Mucosa of descending colon (tissue), 3 donors: ENCODE measurements at regions not wholly inside any gene's neighbourhood (a gene's known extent, or its start where the extent isn't known, plus 50 kb on each side); places are given as distances from the start of the nearest gene placed in this dataset.

Source experiments
- ATAC-seq: fragments of 200-7000 bp; cut with Tn5 transposase; one replicate; pipeline ENCODE4 v1.9.1; 2020; ENCODE audit warnings: mild to moderate bottlenecking, moderate library complexity
- DNase-seq, 3 donors: peaks; one replicate each; pipeline ENCODE4 v3.0.0-alpha.2; 2020
- H3K36me3 ChIP-seq: fragments of 200-600 bp; one replicate; pipeline ENCODE4 v1.8.0; 2021; ENCODE audit warnings: low read depth, mild to moderate bottlenecking
- H3K4me1 ChIP-seq: fragments of 200-600 bp; one replicate; pipeline ENCODE4 v1.8.0; 2021; ENCODE audit warnings: low read depth, mild to moderate bottlenecking
- H3K4me3 ChIP-seq: fragments of 200-600 bp; one replicate; pipeline ENCODE4 v1.8.0; 2021; ENCODE audit warnings: mild to moderate bottlenecking
- H3K9me3 ChIP-seq: fragments of 200-600 bp; one replicate; pipeline ENCODE4 v1.8.0; 2021; ENCODE audit warnings: mild to moderate bottlenecking
- intact Hi-C, 2 donors: fragments of 100-400 bp; cut with DNase I in 1 of 2; cut with micrococcal nuclease in 1 of 2; formaldehyde crosslinking; loops; one replicate each; pipeline versions ENCODE4 v1.11.0 to v1.11.1; 2022; cut with DNase I, micrococcal nuclease
- TF ChIP-seq, protein P1 (sequence below): fragments of 200-600 bp; IDR thresholded peaks from one replicate; pipeline ENCODE4 v1.8.0; 2022; ENCODE audit warnings: antibody characterized with exemption, mild to moderate bottlenecking
- donor health status: DM: no; HTN: no; CAD: no; lungs with moderate emphysema.
- donor health status: DM: no; HTN: no; CAD: no.
- donor health status: DM: no; HTN: yes; CAD: no.

DNA sequence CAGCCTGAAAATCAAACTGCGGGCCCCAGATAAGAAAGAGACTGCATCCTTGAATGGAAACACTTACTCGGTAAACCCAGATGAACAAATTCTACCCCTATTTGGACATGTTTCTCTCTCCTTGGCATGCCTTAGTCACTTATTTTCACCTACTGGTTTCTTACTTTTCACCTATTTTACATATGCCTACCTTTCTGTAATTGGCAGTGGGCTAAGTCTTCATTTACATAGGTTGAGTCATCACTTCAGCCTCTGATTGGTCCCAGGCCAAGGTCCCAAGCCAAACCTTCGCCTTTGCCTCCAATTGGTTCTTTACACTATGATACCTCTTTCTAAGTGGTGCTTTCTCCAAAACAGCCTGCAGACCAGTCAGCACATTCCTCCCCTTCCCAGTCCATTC, 111.3 kb downstream of the DYRK2 start:
- intact Hi-C loops, result no loop called here
- H3K4me1 ChIP-seq, result no peaks in the 10 kb centered on the region
- no peaks in the 10 kb centered on the region for H3K36me3 ChIP-seq
- H3K9me3 ChIP-seq, result no peaks in the 10 kb centered on the region
- no peak overlapping the region for H3K4me3 ChIP-seq
- TF ChIP-seq, protein P1, sequence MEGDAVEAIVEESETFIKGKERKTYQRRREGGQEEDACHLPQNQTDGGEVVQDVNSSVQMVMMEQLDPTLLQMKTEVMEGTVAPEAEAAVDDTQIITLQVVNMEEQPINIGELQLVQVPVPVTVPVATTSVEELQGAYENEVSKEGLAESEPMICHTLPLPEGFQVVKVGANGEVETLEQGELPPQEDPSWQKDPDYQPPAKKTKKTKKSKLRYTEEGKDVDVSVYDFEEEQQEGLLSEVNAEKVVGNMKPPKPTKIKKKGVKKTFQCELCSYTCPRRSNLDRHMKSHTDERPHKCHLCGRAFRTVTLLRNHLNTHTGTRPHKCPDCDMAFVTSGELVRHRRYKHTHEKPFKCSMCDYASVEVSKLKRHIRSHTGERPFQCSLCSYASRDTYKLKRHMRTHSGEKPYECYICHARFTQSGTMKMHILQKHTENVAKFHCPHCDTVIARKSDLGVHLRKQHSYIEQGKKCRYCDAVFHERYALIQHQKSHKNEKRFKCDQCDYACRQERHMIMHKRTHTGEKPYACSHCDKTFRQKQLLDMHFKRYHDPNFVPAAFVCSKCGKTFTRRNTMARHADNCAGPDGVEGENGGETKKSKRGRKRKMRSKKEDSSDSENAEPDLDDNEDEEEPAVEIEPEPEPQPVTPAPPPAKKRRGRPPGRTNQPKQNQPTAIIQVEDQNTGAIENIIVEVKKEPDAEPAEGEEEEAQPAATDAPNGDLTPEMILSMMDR, result no peak
- DNase-seq (no peak), ATAC-seq (no peak)

DNA sequence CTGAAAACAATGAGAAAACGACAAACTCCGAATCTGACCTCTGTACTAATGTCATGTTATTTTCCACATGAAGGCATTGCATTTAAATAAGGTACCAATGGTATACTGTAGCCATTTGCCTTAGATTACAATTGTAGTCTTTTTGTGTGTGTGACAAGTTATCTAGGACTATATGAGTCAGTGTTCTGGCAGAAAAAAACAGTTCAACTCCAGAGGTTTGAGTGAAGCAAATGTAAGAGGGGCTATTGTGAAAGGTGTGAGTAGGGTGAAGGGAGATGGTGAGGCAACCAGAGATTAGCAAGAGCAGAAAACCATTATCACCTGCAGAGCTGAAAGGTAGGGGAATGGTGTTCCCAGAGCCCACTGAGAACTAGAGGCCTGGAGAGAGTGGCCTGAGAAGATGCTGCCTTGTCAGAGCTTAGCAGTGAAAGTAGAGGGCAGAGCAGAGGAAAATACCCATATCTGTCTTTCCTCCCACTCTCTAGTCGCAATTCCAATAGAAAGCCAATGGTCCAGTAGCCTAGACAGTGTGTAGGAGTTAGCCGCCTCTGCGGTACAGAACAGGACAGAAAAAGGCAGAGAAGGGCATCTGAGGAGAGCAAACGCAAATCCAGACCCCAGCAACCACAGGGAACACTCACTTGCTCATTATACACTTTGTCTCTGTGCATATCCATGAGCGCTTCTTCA, 112.2 kb downstream of the DYRK2 start:
- no peak for ATAC-seq
- intact Hi-C loops, result no loop called here

DNA sequence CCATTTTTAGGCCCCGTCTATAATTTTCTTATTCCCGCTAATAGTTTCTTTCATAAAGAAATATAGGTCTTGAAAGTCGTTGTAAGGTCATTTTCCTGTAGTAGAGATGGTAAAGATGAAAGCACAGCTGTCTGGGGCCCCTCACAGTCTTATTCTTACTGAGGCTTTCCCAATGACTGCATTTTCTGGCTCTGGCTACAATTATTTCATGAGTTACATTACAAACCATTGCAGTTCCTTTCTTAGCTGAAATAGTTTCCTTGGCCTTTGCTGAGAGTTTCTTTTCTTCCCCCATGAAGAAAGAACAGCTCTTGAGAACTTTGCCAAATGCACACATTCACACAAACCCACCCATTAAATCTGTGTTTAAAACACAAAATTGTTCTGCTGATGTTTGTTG, 113.0 kb downstream of the DYRK2 start:
- Histone ChIP-seq H3K36me3 (no peaks in the 10 kb centered on the region), H3K4me1 (peaks cover 4% of the 10 kb centered on the region), H3K4me3 (no peak overlapping the region), H3K9me3 (no peaks in the 10 kb centered on the region)
- TF ChIP-seq, protein P1, result no peak
- intact Hi-C loops, result no loop called here
- no peak for ATAC-seq
- DNase-seq, result no peak

More for the DNA sequence above, 112.2 kb downstream of the DYRK2 start:
- no peaks in the 10 kb centered on the region for H3K9me3 ChIP-seq
- TF ChIP-seq, protein P1, result no peak
- H3K4me1 ChIP-seq, result no peaks in the 10 kb centered on the region
- H3K36me3 ChIP-seq, result no peaks in the 10 kb centered on the region
- no peak overlapping the region for H3K4me3 ChIP-seq
- DNase-seq, result no peak

DNA sequence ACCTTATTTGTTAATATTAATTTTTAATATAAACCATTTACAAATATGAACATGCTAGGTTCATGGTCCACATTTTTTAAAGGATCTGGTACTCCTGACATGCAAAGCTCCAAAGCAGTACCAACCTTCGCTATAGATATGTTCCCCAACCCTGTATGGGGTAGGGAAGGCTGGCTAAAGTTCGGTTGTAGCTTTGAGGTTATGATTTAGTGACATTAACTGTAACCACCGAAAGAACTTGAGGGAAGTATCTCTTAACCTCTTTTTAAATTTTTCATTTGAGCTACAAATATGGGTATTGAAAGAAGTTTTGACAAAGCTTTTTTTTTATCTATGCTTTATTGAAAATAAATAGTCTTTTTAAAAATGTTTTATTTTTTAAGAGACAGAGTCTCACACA, 115.5 kb downstream of the DYRK2 start:
- H3K4me3 ChIP-seq, result no peak overlapping the region
- H3K4me1 ChIP-seq, result peaks cover 4% of the 10 kb centered on the region
- DNase-seq (no peak), ATAC-seq (no peak)
- no peaks in the 10 kb centered on the region for H3K36me3 ChIP-seq
- intact Hi-C loops, result no loop called here
- TF ChIP-seq, protein P1, result no peak
- no peaks in the 10 kb centered on the region for H3K9me3 ChIP-seq

DNA sequence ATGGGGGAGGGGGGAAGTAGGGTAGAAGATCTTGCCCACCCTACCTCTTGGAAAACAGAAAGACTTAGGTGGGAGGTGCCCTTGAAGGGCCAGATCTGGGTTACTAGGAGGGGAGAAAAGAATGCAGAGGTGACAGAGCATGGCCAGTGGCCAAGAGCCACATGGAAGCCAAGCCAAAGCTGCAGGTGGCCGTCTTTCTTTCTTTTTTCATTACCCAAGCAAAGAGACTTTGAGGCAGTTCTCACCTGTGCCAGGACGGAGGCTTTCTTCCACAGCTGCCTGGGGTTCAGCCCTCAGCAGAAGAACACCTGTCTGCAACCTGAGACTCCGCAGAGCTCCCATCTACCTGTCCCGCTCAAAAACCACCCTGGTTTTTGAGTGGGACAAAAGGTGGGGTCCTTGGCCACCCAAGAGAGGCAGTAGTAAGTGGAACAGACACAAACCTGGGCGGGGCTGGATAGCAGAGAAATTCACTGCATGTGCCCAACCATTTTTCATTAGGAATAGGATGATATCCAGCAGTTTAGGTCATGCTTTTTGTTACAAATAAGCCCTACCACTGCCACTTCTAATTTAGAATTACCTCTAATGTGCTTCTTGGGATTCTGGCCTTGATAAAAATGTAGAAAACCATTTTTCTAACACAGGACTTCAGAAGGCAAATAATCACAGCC, 116.5 kb downstream of the DYRK2 start:
- H3K36me3 ChIP-seq, result no peaks in the 10 kb centered on the region
- peaks cover 4% of the 10 kb centered on the region for H3K4me1 ChIP-seq
- TF ChIP-seq, protein P1, result no peak
- no peaks in the 10 kb centered on the region for H3K9me3 ChIP-seq
- DNase-seq (no peak), ATAC-seq (no peak)
- H3K4me3 ChIP-seq, result no peak overlapping the region
- intact Hi-C loops, result no loop called here
